HCT116 (cell line): ENCODE measurements at regions not wholly inside any gene's neighbourhood (a gene's known extent, or its start where the extent isn't known, plus 50 kb on each side); places are given as distances from the start of the nearest gene placed in this dataset.

ENCODE experiments used
- JUND ChIP-seq: IDR thresholded peaks from 2 replicates; pipeline ENCODE4 v1.6.1; 2012
- SIN3A ChIP-seq: IDR thresholded peaks from 2 replicates; pipeline ENCODE4 v1.6.1; 2012; ENCODE audit warnings: low read depth
- TF ChIP-seq, protein P1 (sequence below): IDR thresholded peaks from 2 replicates; pipeline ENCODE4 v1.6.1; 2012; ENCODE audit warnings: low read depth

DNA sequence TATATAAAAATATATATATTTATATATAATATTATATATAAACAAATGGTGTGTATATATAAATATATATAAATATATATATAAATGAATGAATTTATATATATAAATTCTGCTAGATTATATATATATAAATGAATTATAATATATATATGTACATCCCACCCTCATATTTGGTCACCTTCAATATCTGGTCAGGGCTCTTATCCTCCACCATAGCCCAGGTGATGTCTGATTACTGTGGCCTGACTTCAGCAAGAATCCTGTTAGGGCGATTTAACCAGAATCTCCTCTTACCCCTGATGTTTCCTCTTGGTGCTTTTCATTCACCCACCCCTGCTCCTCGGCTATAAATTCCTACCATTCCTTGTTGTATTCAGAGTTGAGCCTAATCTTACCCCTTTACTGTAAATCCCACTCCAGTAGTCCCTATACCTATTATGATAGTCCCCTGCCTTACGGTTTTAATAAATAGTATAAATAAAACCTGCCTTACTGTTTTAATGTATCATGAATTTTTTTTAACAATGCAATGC lies 439.6 kb downstream of the PLOD2 start:
- TF ChIP-seq, protein P1, sequence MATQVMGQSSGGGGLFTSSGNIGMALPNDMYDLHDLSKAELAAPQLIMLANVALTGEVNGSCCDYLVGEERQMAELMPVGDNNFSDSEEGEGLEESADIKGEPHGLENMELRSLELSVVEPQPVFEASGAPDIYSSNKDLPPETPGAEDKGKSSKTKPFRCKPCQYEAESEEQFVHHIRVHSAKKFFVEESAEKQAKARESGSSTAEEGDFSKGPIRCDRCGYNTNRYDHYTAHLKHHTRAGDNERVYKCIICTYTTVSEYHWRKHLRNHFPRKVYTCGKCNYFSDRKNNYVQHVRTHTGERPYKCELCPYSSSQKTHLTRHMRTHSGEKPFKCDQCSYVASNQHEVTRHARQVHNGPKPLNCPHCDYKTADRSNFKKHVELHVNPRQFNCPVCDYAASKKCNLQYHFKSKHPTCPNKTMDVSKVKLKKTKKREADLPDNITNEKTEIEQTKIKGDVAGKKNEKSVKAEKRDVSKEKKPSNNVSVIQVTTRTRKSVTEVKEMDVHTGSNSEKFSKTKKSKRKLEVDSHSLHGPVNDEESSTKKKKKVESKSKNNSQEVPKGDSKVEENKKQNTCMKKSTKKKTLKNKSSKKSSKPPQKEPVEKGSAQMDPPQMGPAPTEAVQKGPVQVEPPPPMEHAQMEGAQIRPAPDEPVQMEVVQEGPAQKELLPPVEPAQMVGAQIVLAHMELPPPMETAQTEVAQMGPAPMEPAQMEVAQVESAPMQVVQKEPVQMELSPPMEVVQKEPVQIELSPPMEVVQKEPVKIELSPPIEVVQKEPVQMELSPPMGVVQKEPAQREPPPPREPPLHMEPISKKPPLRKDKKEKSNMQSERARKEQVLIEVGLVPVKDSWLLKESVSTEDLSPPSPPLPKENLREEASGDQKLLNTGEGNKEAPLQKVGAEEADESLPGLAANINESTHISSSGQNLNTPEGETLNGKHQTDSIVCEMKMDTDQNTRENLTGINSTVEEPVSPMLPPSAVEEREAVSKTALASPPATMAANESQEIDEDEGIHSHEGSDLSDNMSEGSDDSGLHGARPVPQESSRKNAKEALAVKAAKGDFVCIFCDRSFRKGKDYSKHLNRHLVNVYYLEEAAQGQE = no peak
- TF ChIP-seq SIN3A = no peak
- TF ChIP-seq JUND = no peak
